ENCODE measurements at regions not wholly inside any gene's neighbourhood (a gene's known extent, or its start where the extent isn't known, plus 50 kb on each side); places are given as distances from the start of the nearest gene placed in this dataset.

DNA sequence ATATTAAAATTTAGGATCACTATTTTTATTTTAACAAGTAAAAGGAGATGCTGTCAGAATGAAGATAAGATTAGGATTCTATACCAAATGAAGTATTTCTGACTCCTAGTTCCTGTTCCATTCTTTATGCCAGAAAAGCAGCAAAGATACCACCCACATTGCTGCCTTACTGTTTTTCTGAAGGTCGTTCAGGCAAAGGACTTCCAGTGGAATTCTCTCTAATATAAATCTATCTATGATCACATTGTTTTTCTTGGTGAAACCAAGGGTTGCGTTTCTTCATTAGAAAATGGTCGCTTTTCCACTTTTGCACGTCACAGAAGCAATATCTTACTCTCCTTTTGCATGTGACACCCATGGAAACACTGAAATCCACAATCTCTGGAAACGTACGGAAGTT is 594.8 kb upstream of the ADGRL2 start:
- in situ Hi-C loops (cut with MboI): no loop called here
- Histone ChIP-seq H3K79me2 (ENCODE audit: insufficient read depth) (no peaks in the 10 kb centered on the region), H3F3A (ENCODE audit: insufficient read depth) (no peaks in the 10 kb centered on the region), H3K27ac (no peak overlapping the region), H3K4me2 (ENCODE audit: unreplicated experiment) (no peak overlapping the region), H4K20me1 (ENCODE audit: insufficient read depth) (no peaks in the 10 kb centered on the region), H3K4me1 (ENCODE audit: insufficient read depth) (no peaks in the 10 kb centered on the region), H3K36me3 (ENCODE audit: low read depth) (no peaks in the 10 kb centered on the region), H3K9ac (no peak overlapping the region), H3K9me2 (ENCODE audit: insufficient read depth) (no peaks in the 10 kb centered on the region), H3K4me3 (no peak overlapping the region), H3K27me3 (replicated peaks; ENCODE audit: insufficient read depth) (no peaks in the 10 kb centered on the region), H2AFZ (no peak overlapping the region), H3K9me3 (ENCODE audit: low read depth) (no peaks in the 10 kb centered on the region)
- TF ChIP-seq EZH2phosphoT487 (IDR thresholded peaks at IDR 0.05; ENCODE audit: insufficient read depth, low read depth) (no peak), EZH2 (IDR thresholded peaks at IDR 0.05; ENCODE audit: insufficient read depth, poor library complexity, severe bottlenecking) (no peak)
- DNase-seq: no peak
- WGBS, 2 experiments (ENCODE audit: low coverage in 1 of 2, low lambda C conversion rate in 2 of 2, missing lambda C conversion rate in 2 of 2): 26 to 28% methylated on average over 6 of the region's 6 CpGs

DNA sequence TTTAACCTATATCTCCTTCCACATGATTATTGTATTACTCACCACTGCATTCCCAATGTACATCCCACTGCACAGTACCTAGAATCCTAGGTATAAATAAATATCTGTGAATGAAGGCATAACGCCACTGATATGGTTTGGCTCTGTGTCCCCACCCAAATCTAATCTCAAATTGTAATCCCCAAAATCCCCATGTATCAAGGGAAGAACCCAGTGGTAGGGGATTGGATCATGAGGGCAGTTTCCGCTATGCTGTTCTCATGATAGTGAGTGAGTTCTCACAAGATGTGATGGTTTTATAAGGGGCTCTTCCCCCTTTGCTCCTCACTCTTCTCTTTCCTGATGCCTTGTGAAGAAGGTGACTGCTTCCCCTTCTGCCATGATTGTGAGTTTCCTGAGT is 599.0 kb upstream of the ADGRL2 start:
- Histone ChIP-seq H2AFZ (no peak overlapping the region), H3K9ac (no peak overlapping the region), H3K4me1 (ENCODE audit: insufficient read depth) (no peaks in the 10 kb centered on the region), H3K4me2 (ENCODE audit: unreplicated experiment) (no peak overlapping the region), H3K9me3 (ENCODE audit: low read depth) (no peaks in the 10 kb centered on the region), H3K9me2 (ENCODE audit: insufficient read depth) (no peaks in the 10 kb centered on the region), H3K27ac (no peak overlapping the region), H3K36me3 (ENCODE audit: low read depth) (no peaks in the 10 kb centered on the region), H3K27me3 (replicated peaks; ENCODE audit: insufficient read depth) (no peaks in the 10 kb centered on the region), H3K79me2 (ENCODE audit: insufficient read depth) (no peaks in the 10 kb centered on the region), H3K4me3 (no peak overlapping the region), H3F3A (ENCODE audit: insufficient read depth) (no peaks in the 10 kb centered on the region), H4K20me1 (ENCODE audit: insufficient read depth) (no peaks in the 10 kb centered on the region)
- 47 to 50% methylated on average over 2 of the region's 2 CpGs for whole genome bisulfite sequencing, 2 experiments (ENCODE audit: low coverage in 1 of 2, low lambda C conversion rate in 2 of 2, missing lambda C conversion rate in 2 of 2)
- TF ChIP-seq EZH2 (IDR thresholded peaks at IDR 0.05; ENCODE audit: insufficient read depth, poor library complexity, severe bottlenecking) (no peak), EZH2phosphoT487 (IDR thresholded peaks at IDR 0.05; ENCODE audit: insufficient read depth, low read depth) (no peak)
- in situ Hi-C loops (cut with MboI): no loop called here
- no peak for DNase-seq

DNA sequence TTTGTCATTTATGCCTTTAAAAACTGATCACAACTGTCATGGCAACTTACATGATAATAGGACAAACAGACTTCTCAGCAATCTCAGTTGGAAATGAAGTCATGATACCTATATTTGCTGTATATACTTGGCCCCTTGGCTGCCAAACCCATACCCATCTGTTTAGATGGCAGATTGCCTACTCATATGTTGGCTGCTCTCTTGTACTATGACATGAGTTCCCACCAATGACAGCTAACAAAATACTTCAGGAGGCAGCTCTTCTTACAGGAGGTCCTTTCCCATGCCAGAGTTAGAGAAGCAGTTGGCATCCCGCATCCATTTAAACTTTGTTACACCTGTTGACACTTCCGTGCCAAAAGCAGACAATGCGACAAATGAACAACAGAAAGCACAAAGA is 603.1 kb upstream of the ADGRL2 start:
- DNase-seq: no peak
- Histone ChIP-seq H3K4me2 (ENCODE audit: unreplicated experiment) (no peak overlapping the region), H3K9me2 (ENCODE audit: insufficient read depth) (no peaks in the 10 kb centered on the region), H3K36me3 (ENCODE audit: low read depth) (no peaks in the 10 kb centered on the region), H3K27me3 (replicated peaks; ENCODE audit: insufficient read depth) (no peaks in the 10 kb centered on the region), H3F3A (ENCODE audit: insufficient read depth) (no peaks in the 10 kb centered on the region), H3K79me2 (ENCODE audit: insufficient read depth) (no peaks in the 10 kb centered on the region), H3K9ac (no peak overlapping the region), H3K27ac (no peak overlapping the region), H2AFZ (no peak overlapping the region), H4K20me1 (ENCODE audit: insufficient read depth) (no peaks in the 10 kb centered on the region), H3K4me3 (no peak overlapping the region), H3K9me3 (ENCODE audit: low read depth) (no peaks in the 10 kb centered on the region), H3K4me1 (ENCODE audit: insufficient read depth) (no peaks in the 10 kb centered on the region)
- in situ Hi-C loops (cut with MboI): no loop called here
- TF ChIP-seq EZH2 (IDR thresholded peaks at IDR 0.05; ENCODE audit: insufficient read depth, poor library complexity, severe bottlenecking): no peak
- no peak for TF ChIP-seq EZH2phosphoT487 (IDR thresholded peaks at IDR 0.05; ENCODE audit: insufficient read depth, low read depth)
- WGBS, 2 experiments (ENCODE audit: low coverage in 1 of 2, low lambda C conversion rate in 2 of 2, missing lambda C conversion rate in 2 of 2): 44 to 69% methylated on average over 3 of the region's 3 CpGs

DNA sequence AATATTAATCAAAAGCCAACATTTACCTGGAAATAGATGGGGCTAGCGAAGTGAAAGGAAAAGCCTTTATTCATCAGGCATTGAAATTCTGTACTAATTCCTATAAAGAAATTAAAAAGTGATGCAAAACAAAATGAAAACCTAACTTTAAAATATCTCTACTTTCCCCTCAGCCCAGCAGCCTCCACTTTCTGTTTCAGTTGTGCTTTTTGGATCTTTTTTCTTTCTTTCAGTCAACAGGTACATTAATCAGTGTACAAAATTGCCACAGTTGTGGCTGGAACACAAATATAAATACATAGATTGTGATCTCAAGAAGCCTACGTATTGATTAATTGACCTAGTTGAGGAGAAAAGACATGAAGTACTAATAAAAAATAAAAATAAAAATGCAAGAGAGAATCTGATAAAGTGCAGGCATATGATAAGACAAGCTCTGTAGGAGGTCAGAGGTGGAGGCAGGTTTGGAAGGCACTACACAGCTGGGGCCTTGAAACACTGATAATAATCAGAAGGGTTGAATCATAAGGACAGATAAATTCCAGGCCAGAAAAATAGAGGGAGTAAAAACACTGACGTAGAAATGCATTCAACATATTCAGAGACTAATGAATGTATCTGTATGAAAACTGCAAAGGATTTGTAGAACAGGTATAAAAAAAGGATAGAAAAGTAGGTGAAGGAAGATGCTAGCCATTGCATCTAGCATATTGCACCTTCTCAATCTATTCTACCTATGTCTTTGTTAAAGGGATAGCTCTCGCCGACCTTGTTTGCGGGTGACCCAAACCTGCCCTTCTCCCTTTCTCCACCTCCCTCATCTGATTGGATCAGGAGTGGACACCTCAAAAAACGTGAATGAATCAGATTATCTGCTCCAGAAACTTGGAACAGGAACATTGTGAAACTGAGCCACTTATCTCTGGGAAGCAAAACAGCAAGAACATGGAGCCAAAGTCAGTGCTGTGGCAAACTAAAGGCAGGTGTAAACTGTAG is 607.8 kb upstream of the ADGRL2 start:
- Histone ChIP-seq H3F3A (ENCODE audit: insufficient read depth) (no peaks in the 10 kb centered on the region), H3K27ac (no peak overlapping the region), H3K4me3 (no peak overlapping the region), H3K9ac (no peak overlapping the region), H4K20me1 (ENCODE audit: insufficient read depth) (no peaks in the 10 kb centered on the region), H2AFZ (no peak overlapping the region), H3K4me1 (ENCODE audit: insufficient read depth) (no peaks in the 10 kb centered on the region), H3K9me3 (ENCODE audit: low read depth) (no peaks in the 10 kb centered on the region), H3K79me2 (ENCODE audit: insufficient read depth) (no peaks in the 10 kb centered on the region), H3K4me2 (ENCODE audit: unreplicated experiment) (no peak overlapping the region), H3K9me2 (ENCODE audit: insufficient read depth) (no peaks in the 10 kb centered on the region), H3K36me3 (ENCODE audit: low read depth) (no peaks in the 10 kb centered on the region), H3K27me3 (replicated peaks; ENCODE audit: insufficient read depth) (no peaks in the 10 kb centered on the region)
- no peak for DNase-seq
- WGBS, 2 experiments (ENCODE audit: low coverage in 1 of 2, low lambda C conversion rate in 2 of 2, missing lambda C conversion rate in 2 of 2): 57 to 62% methylated on average over 7 of the region's 7 CpGs
- TF ChIP-seq EZH2 (IDR thresholded peaks at IDR 0.05; ENCODE audit: insufficient read depth, poor library complexity, severe bottlenecking): no peak
- TF ChIP-seq EZH2phosphoT487 (IDR thresholded peaks at IDR 0.05; ENCODE audit: insufficient read depth, low read depth): no peak
- in situ Hi-C loops (cut with MboI): no loop called here

Measured in GM23248 (cell line).